ENCODE measurements at regions not wholly inside any gene's neighbourhood (a gene's known extent, or its start where the extent isn't known, plus 50 kb on each side); places are given as distances from the start of the nearest gene placed in this dataset.

GRCh38 chr7:79775911-79776310 is 322.4 kb upstream of the MAGI2 start:
- TF ChIP-seq POLR2A (IDR thresholded peaks at IDR 0.05; ENCODE audit: low read depth, low read length) (no peak), CTCF (IDR thresholded peaks at IDR 0.05; ENCODE audit: extremely low read depth in 1 of 2, insufficient read depth in 1 of 2, low read depth in 1 of 2, low read length in 2 of 2) (no peak), MYC (IDR thresholded peaks at IDR 0.05; ENCODE audit: low read depth, low read length) (no peak)

Measured in endothelial cell of umbilical vein (primary cell).